Lung (tissue), 11 donors: ENCODE measurements at regions not wholly inside any gene's neighbourhood (a gene's known extent, or its start where the extent isn't known, plus 50 kb on each side); places are given as distances from the start of the nearest gene placed in this dataset.

ENCODE experiments used
- ATAC-seq: fragments of 200-7000 bp; cut with Tn5 transposase; one replicate; pipeline ENCODE4 v1.9.1; 2020; ENCODE audit warnings: moderate number of reproducible peaks; ENCODE audit not compliant: insufficient read depth, low FRiP score
- DNase-seq, 3 donors: peaks; one replicate each; pipeline ENCODE4 v3.0.0-alpha.2; 2013 to 2017
- H3K27ac ChIP-seq, 2 donors: one replicate each; pipeline ENCODE4 v1.5.1; 2013; ENCODE audit warnings: mild to moderate bottlenecking in 2 of 2, moderate library complexity in 2 of 2, control low read depth in 1 of 2, inconsistent platforms in 1 of 2, low read depth in 1 of 2, low read length in 1 of 2
- H3K27me3 ChIP-seq, 3 donors: one replicate each; pipeline ENCODE4 v1.5.1; 2013; ENCODE audit warnings: low read length in 2 of 3; ENCODE audit not compliant: control insufficient read depth in 3 of 3, insufficient read depth in 3 of 3
- H3K36me3 ChIP-seq, 4 donors: one replicate each; pipeline ENCODE4 v1.5.1; 2013; ENCODE audit warnings: low read length in 4 of 4, mild to moderate bottlenecking in 1 of 4, moderate library complexity in 1 of 4; ENCODE audit not compliant: control insufficient read depth in 4 of 4, insufficient read depth in 4 of 4
- H3K4me1 ChIP-seq, 5 donors: one replicate each; pipeline ENCODE4 v1.5.1; 2013; ENCODE audit warnings: low read length in 5 of 5, mild to moderate bottlenecking in 2 of 5, moderate library complexity in 1 of 5; ENCODE audit not compliant: control insufficient read depth in 5 of 5, insufficient read depth in 5 of 5
- H3K4me3 ChIP-seq: one replicate; pipeline ENCODE4 v1.5.1; 2013; ENCODE audit warnings: mild to moderate bottlenecking, control low read depth, moderate library complexity
- H3K9ac ChIP-seq, 2 donors: one replicate each; pipeline ENCODE4 v1.5.1; 2013; ENCODE audit warnings: low read length in 2 of 2, control low read depth in 1 of 2; ENCODE audit not compliant: insufficient read depth in 1 of 2
- H3K9me3 ChIP-seq, 4 donors: one replicate each; pipeline ENCODE4 v1.5.1; 2013; ENCODE audit warnings: low read length in 3 of 4, mild to moderate bottlenecking in 1 of 4, moderate library complexity in 1 of 4; ENCODE audit not compliant: control insufficient read depth in 4 of 4, insufficient read depth in 3 of 4
- WGBS, 2 donors: extraction: QIAGEN DNeasy Blood & Tissue Kit; methylation state at CpG; one replicate each; pipeline ENCODE4 v1.1.7; 2013; 5-methylcytosine and 5-hydroxymethylcytosine counted together
- TF ChIP-seq, protein P1 (sequence below): IDR thresholded peaks from 2 replicates; pipeline ENCODE4 v1.5.1; 2012; ENCODE audit warnings: mild to moderate bottlenecking; ENCODE audit errors: control extremely low read depth, extremely low read depth
- donor health status: control.
- donor health status: control.
- donor health status: Bipolar disorder and iron deficiency.
- donor health status: healthy.
- donor health status: DM: yes; HTN: yes; CAD: no.

DNA sequence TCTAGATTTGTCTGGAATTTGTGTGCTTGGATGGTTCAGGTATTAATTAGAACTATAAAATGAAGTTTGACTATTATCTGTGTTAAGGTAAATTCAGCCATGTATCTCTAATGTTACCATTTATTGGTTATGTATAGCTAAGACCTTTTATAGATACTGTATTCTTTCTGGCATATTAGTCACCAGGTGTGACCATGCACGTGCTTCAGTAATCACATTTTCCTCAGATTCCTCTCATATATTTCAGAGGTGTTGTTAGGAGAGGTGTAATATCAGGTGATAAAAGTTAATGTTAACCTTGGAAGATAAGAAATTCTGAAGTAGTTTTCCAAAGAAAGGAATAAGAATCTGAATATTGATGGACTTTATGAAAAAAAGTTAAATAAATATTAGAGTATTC lies 194.5 kb upstream of the KHDRBS2 start:
- ATAC-seq (no peak), DNase-seq (no peak)
- Histone ChIP-seq H3K9me3 (peaks cover 0 to 3% (median 0%) of the 10 kb centered on the region in 4 donors), H3K9ac (no peak overlapping the region), H3K36me3 (no peaks in the 10 kb centered on the region), H3K27ac (no peak overlapping the region), H3K4me1 (no peaks in the 10 kb centered on the region), H3K4me3 (no peak overlapping the region), H3K27me3 (no peaks in the 10 kb centered on the region)
- 81 to 91% methylated on average over 1 of the region's 1 CpG for WGBS, 2 donors
- TF ChIP-seq, protein P1, sequence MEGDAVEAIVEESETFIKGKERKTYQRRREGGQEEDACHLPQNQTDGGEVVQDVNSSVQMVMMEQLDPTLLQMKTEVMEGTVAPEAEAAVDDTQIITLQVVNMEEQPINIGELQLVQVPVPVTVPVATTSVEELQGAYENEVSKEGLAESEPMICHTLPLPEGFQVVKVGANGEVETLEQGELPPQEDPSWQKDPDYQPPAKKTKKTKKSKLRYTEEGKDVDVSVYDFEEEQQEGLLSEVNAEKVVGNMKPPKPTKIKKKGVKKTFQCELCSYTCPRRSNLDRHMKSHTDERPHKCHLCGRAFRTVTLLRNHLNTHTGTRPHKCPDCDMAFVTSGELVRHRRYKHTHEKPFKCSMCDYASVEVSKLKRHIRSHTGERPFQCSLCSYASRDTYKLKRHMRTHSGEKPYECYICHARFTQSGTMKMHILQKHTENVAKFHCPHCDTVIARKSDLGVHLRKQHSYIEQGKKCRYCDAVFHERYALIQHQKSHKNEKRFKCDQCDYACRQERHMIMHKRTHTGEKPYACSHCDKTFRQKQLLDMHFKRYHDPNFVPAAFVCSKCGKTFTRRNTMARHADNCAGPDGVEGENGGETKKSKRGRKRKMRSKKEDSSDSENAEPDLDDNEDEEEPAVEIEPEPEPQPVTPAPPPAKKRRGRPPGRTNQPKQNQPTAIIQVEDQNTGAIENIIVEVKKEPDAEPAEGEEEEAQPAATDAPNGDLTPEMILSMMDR = no peak

DNA sequence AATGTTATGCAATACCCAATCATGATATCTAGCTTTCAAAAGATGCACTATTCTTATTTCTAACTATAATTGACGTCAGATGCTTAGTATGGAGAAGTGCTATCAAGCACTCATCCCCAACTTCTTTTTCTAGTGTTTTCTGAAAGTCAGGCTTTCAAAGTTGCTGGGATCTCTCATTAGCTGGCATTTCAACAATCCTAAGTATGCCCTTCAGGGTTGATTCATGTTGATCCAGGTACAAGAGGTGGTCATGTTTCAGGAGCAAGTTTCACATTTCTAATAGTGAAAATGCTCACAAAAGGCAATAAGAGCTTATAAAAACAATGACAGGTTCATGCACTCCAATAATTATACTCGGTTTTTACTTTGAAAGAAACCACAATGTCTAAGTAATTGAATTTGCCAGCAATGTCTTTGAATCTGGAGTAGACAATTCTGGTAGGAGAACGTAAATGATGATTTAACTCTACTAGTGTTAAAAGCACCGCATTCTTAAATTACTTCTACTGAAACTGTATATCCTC lies 193.7 kb upstream of the KHDRBS2 start:
- Histone ChIP-seq H3K4me3 (no peak overlapping the region), H3K9me3 (peaks cover 0 to 3% (median 0%) of the 10 kb centered on the region in 4 donors), H3K36me3 (no peaks in the 10 kb centered on the region), H3K27ac (no peak overlapping the region), H3K4me1 (no peaks in the 10 kb centered on the region), H3K27me3 (no peaks in the 10 kb centered on the region), H3K9ac (no peak overlapping the region)
- 68 to 83% methylated on average over 4 of the region's 4 CpGs for WGBS, 2 donors
- TF ChIP-seq, protein P1 = no peak
- DNase-seq = peak; percentile 12 to 75 (median 38)
- ATAC-seq = no peak

DNA sequence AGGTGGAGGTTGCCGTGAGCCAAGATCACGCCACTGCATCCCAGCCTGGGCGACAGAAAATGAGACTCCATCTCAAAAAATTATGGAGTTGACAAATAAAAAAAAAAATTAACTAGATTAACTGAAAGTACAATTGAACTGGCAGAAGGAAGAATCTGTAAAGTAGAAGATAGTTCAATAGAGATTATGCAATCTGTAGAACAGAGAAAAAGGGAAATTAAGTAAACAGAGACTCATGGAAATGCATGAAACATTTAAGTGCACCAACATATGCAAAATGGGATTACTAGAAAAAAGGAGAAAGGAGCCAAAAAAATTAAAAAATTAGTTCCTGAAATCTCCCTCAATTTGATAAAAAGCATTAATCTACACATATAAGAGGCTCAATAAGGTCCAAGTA lies 188.8 kb upstream of the KHDRBS2 start:
- DNase-seq (no peak), ATAC-seq (no peak)
- 73 to 96% methylated on average over 3 of the region's 3 CpGs for WGBS, 2 donors
- Histone ChIP-seq H3K4me3 (no peak overlapping the region), H3K4me1 (no peaks in the 10 kb centered on the region), H3K36me3 (no peaks in the 10 kb centered on the region), H3K9ac (no peak overlapping the region), H3K27ac (no peak overlapping the region), H3K27me3 (no peaks in the 10 kb centered on the region), H3K9me3 (peaks cover 0 to 6% (median 0%) of the 10 kb centered on the region in 4 donors)
- TF ChIP-seq, protein P1 = no peak

DNA sequence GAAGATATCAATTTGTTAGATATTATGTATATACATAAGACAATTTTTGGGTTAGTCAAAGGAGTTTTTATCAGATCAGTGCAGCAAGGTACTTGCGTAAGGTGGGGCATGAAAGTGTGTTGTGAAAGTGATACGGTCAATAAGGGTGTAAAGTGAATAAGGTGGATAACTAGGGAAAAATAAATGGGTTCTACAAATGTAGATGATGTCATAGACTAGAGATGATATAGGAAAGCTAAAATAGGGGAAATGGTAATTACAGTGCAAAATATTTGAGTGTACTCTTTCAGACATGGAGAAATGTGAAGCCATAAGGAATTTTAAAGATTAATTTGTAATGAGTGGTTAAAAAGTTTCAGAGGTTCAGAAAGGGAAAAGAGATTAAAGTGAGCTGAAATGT lies 180.6 kb upstream of the KHDRBS2 start:
- WGBS, 2 donors = 93 to 97% methylated on average over 2 of the region's 2 CpGs
- Histone ChIP-seq H3K4me1 (no peaks in the 10 kb centered on the region), H3K36me3 (no peaks in the 10 kb centered on the region), H3K9me3 (peaks cover 0 to 9% (median 0%) of the 10 kb centered on the region in 4 donors), H3K27ac (no peak overlapping the region), H3K27me3 (no peaks in the 10 kb centered on the region), H3K4me3 (no peak overlapping the region), H3K9ac (no peak overlapping the region)
- no peak for ATAC-seq
- TF ChIP-seq, protein P1 = no peak
- no peak for DNase-seq
